GM23338 (cell line): ENCODE measurements at regions not wholly inside any gene's neighbourhood (a gene's known extent, or its start where the extent isn't known, plus 50 kb on each side); places are given as distances from the start of the nearest gene placed in this dataset.

Experiments
- ATAC-seq: fragments of 200-7000 bp; cut with Tn5 transposase; 3 replicates; pipeline ENCODE4 v1.9.1; 2020
- DNase-seq: peaks from one replicate; pipeline ENCODE4 v3.0.0-alpha.2; 2015; ENCODE audit warnings: low spot score
- H2AFZ ChIP-seq: fragments of 200-600 bp; sonication (generic); 2 replicates; pipeline ENCODE4 v1.8.0; 2016; ENCODE audit warnings: antibody characterized with exemption, mild to moderate bottlenecking, moderate library complexity
- H3F3A ChIP-seq: fragments of 200-600 bp; sonication (generic); replicated peaks from 2 replicates; pipeline ENCODE4 v1.8.0; 2017; ENCODE audit warnings: antibody characterized with exemption, mixed run types, low read depth
- H3K27ac ChIP-seq: fragments of 200-600 bp; sonication (generic); 2 replicates; pipeline ENCODE4 v1.6.1; 2016; ENCODE audit warnings: low read depth
- H3K27me3 ChIP-seq: fragments of 200-600 bp; sonication (generic); 2 replicates; pipeline ENCODE4 v1.8.0; 2016; ENCODE audit warnings: mild to moderate bottlenecking, mixed run types, moderate library complexity; ENCODE audit not compliant: insufficient read depth
- H3K36me3 ChIP-seq: fragments of 200-600 bp; sonication (generic); 2 replicates; pipeline ENCODE4 v1.8.0; 2016; ENCODE audit warnings: mild to moderate bottlenecking; ENCODE audit not compliant: insufficient read depth
- H3K4me1 ChIP-seq: fragments of 200-600 bp; sonication (generic); 2 replicates; pipeline ENCODE4 v1.8.0; 2016; ENCODE audit warnings: mild to moderate bottlenecking, moderate library complexity; ENCODE audit not compliant: insufficient read depth
- H3K4me2 ChIP-seq: fragments of 200-600 bp; sonication (generic); 2 replicates; pipeline ENCODE4 v1.7.1; 2017; ENCODE audit warnings: mixed run types
- H3K4me3 ChIP-seq: fragments of 200-600 bp; sonication (generic); 2 replicates; pipeline ENCODE4 v1.6.1; 2016; ENCODE audit warnings: mixed run types
- H3K79me2 ChIP-seq: fragments of 200-600 bp; sonication (generic); replicated peaks from 2 replicates; pipeline ENCODE4 v1.8.0; 2017; ENCODE audit warnings: mild to moderate bottlenecking; ENCODE audit not compliant: insufficient read depth
- H3K9me2 ChIP-seq: fragments of 200-600 bp; sonication (generic); 2 replicates; pipeline ENCODE4 v1.8.0; 2017; ENCODE audit not compliant: insufficient read depth
- H4K20me1 ChIP-seq: fragments of 200-600 bp; sonication (generic); replicated peaks from 2 replicates; pipeline ENCODE4 v1.8.0; 2017; ENCODE audit warnings: mild to moderate bottlenecking; ENCODE audit not compliant: insufficient read depth
- H3K27ac Mint-ChIP-seq: 2 replicates; pipeline ENCODE4 v1.8.0; 2020; ENCODE audit warnings: inconsistent platforms, mild to moderate bottlenecking, moderate library complexity, mixed read lengths
- H3K27me3 Mint-ChIP-seq: 3 replicates; pipeline ENCODE4 v1.8.0; 2022; ENCODE audit warnings: low read depth, mild to moderate bottlenecking, moderate library complexity, mixed read lengths, inconsistent platforms; ENCODE audit not compliant: insufficient read depth, poor library complexity
- H3K36me3 Mint-ChIP-seq: 3 replicates; pipeline ENCODE4 v1.8.0; 2021; ENCODE audit warnings: low read depth, mild to moderate bottlenecking, inconsistent platforms, moderate library complexity, mixed read lengths
- H3K4me1 Mint-ChIP-seq: 3 replicates; pipeline ENCODE4 v1.8.0; 2020; ENCODE audit warnings: mild to moderate bottlenecking, inconsistent platforms, mixed read lengths
- H3K4me3 Mint-ChIP-seq: 3 replicates; pipeline ENCODE4 v1.8.0; 2021; ENCODE audit warnings: moderate library complexity, mild to moderate bottlenecking, inconsistent platforms, mixed read lengths
- H3K9me3 Mint-ChIP-seq: 3 replicates; pipeline ENCODE4 v1.8.0; 2020; ENCODE audit warnings: moderate library complexity, mild to moderate bottlenecking, inconsistent platforms, mixed read lengths
- CREB1 ChIP-seq: fragments of 250-450 bp; sonication (Bioruptor Pico); IDR thresholded peaks from 2 replicates; pipeline ENCODE4 v1.5.0; 2020; ENCODE audit warnings: low read depth, mild to moderate bottlenecking, moderate library complexity
- EZH2 ChIP-seq: fragments of 200-600 bp; sonication (generic); IDR thresholded peaks from one replicate; pipeline ENCODE4 v1.8.0; 2017; ENCODE audit warnings: antibody characterized with exemption, mild to moderate bottlenecking, low read depth; ENCODE audit not compliant: unreplicated experiment
- JUNB ChIP-seq: IDR thresholded peaks from one replicate; pipeline ENCODE4 v1.6.1; 2016; ENCODE audit warnings: antibody characterized with exemption; ENCODE audit not compliant: unreplicated experiment
- NANOG ChIP-seq: IDR thresholded peaks from 2 replicates; pipeline ENCODE4 v1.6.1; 2016; ENCODE audit warnings: antibody characterized with exemption, borderline replicate concordance
- POLR2AphosphoS5 ChIP-seq: IDR thresholded peaks from 2 replicates; pipeline ENCODE4 v1.6.1; 2016; ENCODE audit warnings: antibody characterized with exemption, low read depth
- STAT1 ChIP-seq: IDR thresholded peaks from one replicate; pipeline ENCODE4 v1.6.1; 2016; ENCODE audit warnings: antibody characterized with exemption; ENCODE audit not compliant: unreplicated experiment
- ZNF114 ChIP-seq: fragments of 250-450 bp; sonication (Bioruptor Pico); IDR thresholded peaks from 2 replicates; pipeline ENCODE4 v1.5.0; 2020; ENCODE audit warnings: mild to moderate bottlenecking, moderate library complexity
- ZNF331 ChIP-seq: fragments of 250-450 bp; sonication (Bioruptor Pico); IDR thresholded peaks from 2 replicates; pipeline ENCODE4 v1.5.0; 2020; ENCODE audit warnings: low read depth, mild to moderate bottlenecking, moderate library complexity
- TF ChIP-seq, protein P1 (sequence below): IDR thresholded peaks from 2 replicates; pipeline ENCODE4 v1.6.1; 2016; ENCODE audit warnings: antibody characterized with exemption
- TF ChIP-seq, protein P2 (sequence below), 2 experiments: fragments of 200-600 bp in 1 of 2; sonication (generic) in 1 of 2; conservative IDR thresholded peaks; 2 replicates each; pipeline versions ENCODE4 v1.5.1 to v1.6.1; 2016 to 2017; ENCODE audit warnings: antibody characterized with exemption in 2 of 2, low read depth in 2 of 2, mild to moderate bottlenecking in 2 of 2, moderate library complexity in 1 of 2
- TF ChIP-seq, protein P3 (sequence below): IDR thresholded peaks from one replicate; pipeline ENCODE4 v1.6.1; 2018; ENCODE audit warnings: antibody characterized with exemption; ENCODE audit not compliant: unreplicated experiment

DNA sequence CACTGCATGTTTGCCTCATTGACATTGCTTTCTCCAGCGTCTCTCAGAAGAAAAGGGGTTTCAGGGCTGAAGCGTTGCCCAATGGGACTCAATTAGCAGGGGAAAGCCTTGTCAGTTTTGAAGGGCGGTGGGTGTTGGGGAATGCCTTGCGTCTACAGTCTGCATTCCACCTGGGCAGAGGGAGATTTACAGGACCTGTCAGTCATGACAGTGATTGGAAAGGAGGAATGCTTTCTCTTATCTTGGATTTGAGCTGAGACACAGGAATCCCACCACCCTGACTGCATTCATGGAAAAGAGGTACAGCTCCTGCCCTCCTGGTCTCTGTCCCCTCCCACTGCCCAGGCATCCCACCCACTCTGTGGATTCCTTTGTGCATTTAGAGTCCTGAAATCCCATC lies 123.9 kb downstream of the ACKR3 start:
- H3K4me3 ChIP-seq = no peak overlapping the region
- Mint-ChIP-seq H3K27me3 (peaks cover 5% of the 10 kb centered on the region), H3K4me1 (peaks cover 19% of the 10 kb centered on the region), H3K27ac (no peak overlapping the region), H3K4me3 (no peak overlapping the region), H3K9me3 (no peaks in the 10 kb centered on the region), H3K36me3 (no peaks in the 10 kb centered on the region)
- TF ChIP-seq NANOG (no peak), EZH2 (no peak), ZNF114 (CRISPR knock-in tag) (no peak), JUNB (no peak)
- TF ChIP-seq, protein P1, sequence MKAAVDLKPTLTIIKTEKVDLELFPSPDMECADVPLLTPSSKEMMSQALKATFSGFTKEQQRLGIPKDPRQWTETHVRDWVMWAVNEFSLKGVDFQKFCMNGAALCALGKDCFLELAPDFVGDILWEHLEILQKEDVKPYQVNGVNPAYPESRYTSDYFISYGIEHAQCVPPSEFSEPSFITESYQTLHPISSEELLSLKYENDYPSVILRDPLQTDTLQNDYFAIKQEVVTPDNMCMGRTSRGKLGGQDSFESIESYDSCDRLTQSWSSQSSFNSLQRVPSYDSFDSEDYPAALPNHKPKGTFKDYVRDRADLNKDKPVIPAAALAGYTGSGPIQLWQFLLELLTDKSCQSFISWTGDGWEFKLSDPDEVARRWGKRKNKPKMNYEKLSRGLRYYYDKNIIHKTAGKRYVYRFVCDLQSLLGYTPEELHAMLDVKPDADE = no peak
- H3K4me2 ChIP-seq = no peak overlapping the region
- no peak overlapping the region for H2AFZ ChIP-seq
- H3K36me3 ChIP-seq = no peaks in the 10 kb centered on the region
- H4K20me1 ChIP-seq = no peaks in the 10 kb centered on the region
- no peaks in the 10 kb centered on the region for H3K4me1 ChIP-seq
- ATAC-seq (peak; percentile 35; the same call in 2 of the 3 replicates), DNase-seq (no peak)
- no peak overlapping the region for H3K27ac ChIP-seq
- H3K9me2 ChIP-seq = 0 out of 2 replicates have a peak, but pooled peaks cover 8% of the 10 kb centered on the region
- H3K79me2 ChIP-seq = no peaks in the 10 kb centered on the region
- H3F3A ChIP-seq = no peaks in the 10 kb centered on the region
- no peaks in the 10 kb centered on the region for H3K27me3 ChIP-seq

DNA sequence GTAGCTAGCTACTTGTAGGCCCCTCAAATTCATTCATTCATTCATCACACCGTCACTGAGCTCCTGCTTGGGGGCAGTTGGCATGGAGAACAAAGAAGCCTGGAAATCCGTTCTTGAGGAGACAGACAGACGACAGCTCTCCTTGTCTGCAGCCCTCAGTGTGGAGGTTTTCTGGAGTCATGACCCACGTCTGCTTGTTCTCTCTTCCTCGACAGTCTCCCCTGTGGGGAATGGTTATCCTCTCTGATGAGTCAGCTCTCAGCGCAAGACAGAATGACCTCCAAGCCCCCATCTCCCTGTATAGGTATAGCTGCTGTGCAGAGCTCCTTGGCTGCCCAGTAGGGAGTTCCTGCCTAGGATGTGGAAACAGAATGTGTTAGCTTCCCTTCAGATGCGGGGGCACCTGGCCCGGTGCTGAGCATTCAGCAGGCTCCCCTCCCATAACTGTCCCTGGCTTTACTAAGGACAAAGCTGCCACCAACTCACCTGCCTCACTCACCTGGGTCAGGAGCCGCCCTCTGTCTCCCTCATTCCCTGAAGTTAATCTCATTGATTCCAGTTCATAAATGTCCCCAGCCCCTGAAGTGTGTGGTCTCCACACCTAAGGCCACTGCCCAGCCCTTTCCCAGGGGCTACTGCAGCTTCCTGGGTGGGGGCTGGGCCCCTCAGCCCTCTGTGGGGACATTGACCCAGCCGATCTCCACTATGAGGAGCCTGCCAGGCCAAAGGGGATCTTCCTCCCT lies 124.7 kb downstream of the ACKR3 start:
- H3K36me3 ChIP-seq = no peaks in the 10 kb centered on the region
- H4K20me1 ChIP-seq = no peaks in the 10 kb centered on the region
- Mint-ChIP-seq H3K9me3 (no peaks in the 10 kb centered on the region), H3K36me3 (no peaks in the 10 kb centered on the region), H3K4me3 (no peak overlapping the region), H3K4me1 (peaks cover 15% of the 10 kb centered on the region), H3K27ac (no peak overlapping the region; the same call in 1 of the 2 replicates), H3K27me3 (peaks cover 5% of the 10 kb centered on the region)
- no peak for DNase-seq
- no peak overlapping the region for H3K4me2 ChIP-seq
- no peak overlapping the region for H2AFZ ChIP-seq
- H3K4me1 ChIP-seq = no peaks in the 10 kb centered on the region
- H3K79me2 ChIP-seq = no peaks in the 10 kb centered on the region
- H3K9me2 ChIP-seq = 0 out of 2 replicates have a peak, but pooled peaks cover 8% of the 10 kb centered on the region
- H3F3A ChIP-seq = no peaks in the 10 kb centered on the region
- no peak overlapping the region for H3K4me3 ChIP-seq
- H3K27me3 ChIP-seq = no peaks in the 10 kb centered on the region
- ATAC-seq = no peak
- H3K27ac ChIP-seq = no peak overlapping the region
- TF ChIP-seq, protein P2, sequence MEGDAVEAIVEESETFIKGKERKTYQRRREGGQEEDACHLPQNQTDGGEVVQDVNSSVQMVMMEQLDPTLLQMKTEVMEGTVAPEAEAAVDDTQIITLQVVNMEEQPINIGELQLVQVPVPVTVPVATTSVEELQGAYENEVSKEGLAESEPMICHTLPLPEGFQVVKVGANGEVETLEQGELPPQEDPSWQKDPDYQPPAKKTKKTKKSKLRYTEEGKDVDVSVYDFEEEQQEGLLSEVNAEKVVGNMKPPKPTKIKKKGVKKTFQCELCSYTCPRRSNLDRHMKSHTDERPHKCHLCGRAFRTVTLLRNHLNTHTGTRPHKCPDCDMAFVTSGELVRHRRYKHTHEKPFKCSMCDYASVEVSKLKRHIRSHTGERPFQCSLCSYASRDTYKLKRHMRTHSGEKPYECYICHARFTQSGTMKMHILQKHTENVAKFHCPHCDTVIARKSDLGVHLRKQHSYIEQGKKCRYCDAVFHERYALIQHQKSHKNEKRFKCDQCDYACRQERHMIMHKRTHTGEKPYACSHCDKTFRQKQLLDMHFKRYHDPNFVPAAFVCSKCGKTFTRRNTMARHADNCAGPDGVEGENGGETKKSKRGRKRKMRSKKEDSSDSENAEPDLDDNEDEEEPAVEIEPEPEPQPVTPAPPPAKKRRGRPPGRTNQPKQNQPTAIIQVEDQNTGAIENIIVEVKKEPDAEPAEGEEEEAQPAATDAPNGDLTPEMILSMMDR (conservative IDR thresholded peaks at IDR 0.05; ENCODE audit: low read depth in 2 of 2) = no peak
- TF ChIP-seq, protein P1 = no peak
- TF ChIP-seq, protein P3, sequence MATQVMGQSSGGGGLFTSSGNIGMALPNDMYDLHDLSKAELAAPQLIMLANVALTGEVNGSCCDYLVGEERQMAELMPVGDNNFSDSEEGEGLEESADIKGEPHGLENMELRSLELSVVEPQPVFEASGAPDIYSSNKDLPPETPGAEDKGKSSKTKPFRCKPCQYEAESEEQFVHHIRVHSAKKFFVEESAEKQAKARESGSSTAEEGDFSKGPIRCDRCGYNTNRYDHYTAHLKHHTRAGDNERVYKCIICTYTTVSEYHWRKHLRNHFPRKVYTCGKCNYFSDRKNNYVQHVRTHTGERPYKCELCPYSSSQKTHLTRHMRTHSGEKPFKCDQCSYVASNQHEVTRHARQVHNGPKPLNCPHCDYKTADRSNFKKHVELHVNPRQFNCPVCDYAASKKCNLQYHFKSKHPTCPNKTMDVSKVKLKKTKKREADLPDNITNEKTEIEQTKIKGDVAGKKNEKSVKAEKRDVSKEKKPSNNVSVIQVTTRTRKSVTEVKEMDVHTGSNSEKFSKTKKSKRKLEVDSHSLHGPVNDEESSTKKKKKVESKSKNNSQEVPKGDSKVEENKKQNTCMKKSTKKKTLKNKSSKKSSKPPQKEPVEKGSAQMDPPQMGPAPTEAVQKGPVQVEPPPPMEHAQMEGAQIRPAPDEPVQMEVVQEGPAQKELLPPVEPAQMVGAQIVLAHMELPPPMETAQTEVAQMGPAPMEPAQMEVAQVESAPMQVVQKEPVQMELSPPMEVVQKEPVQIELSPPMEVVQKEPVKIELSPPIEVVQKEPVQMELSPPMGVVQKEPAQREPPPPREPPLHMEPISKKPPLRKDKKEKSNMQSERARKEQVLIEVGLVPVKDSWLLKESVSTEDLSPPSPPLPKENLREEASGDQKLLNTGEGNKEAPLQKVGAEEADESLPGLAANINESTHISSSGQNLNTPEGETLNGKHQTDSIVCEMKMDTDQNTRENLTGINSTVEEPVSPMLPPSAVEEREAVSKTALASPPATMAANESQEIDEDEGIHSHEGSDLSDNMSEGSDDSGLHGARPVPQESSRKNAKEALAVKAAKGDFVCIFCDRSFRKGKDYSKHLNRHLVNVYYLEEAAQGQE = no peak
- TF ChIP-seq JUNB = no peak
- TF ChIP-seq NANOG = no peak
- TF ChIP-seq POLR2AphosphoS5 = no peak
- no peak for TF ChIP-seq EZH2
- no peak for TF ChIP-seq CREB1 (CRISPR knock-in tag)
- no peak for TF ChIP-seq ZNF331 (CRISPR knock-in tag)
- no peak for TF ChIP-seq ZNF114 (CRISPR knock-in tag)
- no peak for TF ChIP-seq STAT1
